Activated naive CD8-positive, alpha-beta T cell treated with anti-CD3 and anti-CD28 coated beads, Interleukin-2, amount 50 U/mL, for 24 hours (primary cell): ENCODE measurements at regions not wholly inside any gene's neighbourhood (a gene's known extent, or its start where the extent isn't known, plus 50 kb on each side); places are given as distances from the start of the nearest gene placed in this dataset.

Experiments used
- ATAC-seq: fragments of 150-1000 bp; cut with Tn5 transposase; one replicate; pipeline ENCODE4 v1.10.0; 2021
- DNase-seq: peaks from one replicate; pipeline ENCODE4 v3.0.0; 2021
- H3K27ac Mint-ChIP-seq: one replicate; pipeline ENCODE4 v1.8.0; 2021; ENCODE audit warnings: mild to moderate bottlenecking, mixed read lengths
- H3K27me3 Mint-ChIP-seq: one replicate; pipeline ENCODE4 v1.8.0; 2021; ENCODE audit warnings: mixed read lengths
- H3K36me3 Mint-ChIP-seq: one replicate; pipeline ENCODE4 v1.8.0; 2021; ENCODE audit warnings: low read depth, mixed read lengths
- H3K4me1 Mint-ChIP-seq: one replicate; pipeline ENCODE4 v1.8.0; 2021; ENCODE audit warnings: mixed read lengths
- H3K4me3 Mint-ChIP-seq: one replicate; pipeline ENCODE4 v1.8.0; 2021; ENCODE audit warnings: mild to moderate bottlenecking, moderate library complexity, mixed read lengths
- H3K9me3 Mint-ChIP-seq: one replicate; pipeline ENCODE4 v1.8.0; 2021; ENCODE audit warnings: mixed read lengths

DNA sequence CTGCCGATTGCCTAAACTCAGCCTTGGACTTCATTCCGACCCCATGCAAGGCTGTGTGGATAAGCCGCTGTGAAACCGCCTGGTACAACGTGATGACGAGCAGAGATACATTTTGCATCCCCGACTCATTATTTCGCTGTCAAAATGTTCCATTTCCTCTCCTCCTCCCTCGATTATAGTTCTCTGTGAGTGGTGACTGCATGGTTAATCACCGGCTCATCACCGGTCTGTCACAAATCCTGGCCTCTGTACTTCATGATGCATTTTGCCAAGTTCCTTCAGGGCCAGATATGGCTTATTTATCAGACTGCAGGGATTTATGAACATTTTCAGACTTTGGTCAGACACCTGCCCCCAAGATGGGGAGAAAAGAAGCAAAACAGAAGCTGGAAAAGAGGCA is 461.6 kb upstream of the DPP6 start:
- no peak overlapping the region for H3K4me3 Mint-ChIP-seq
- no peaks in the 10 kb centered on the region for H3K36me3 Mint-ChIP-seq
- no peaks in the 10 kb centered on the region for H3K4me1 Mint-ChIP-seq
- H3K9me3 Mint-ChIP-seq: peaks cover 3% of the 10 kb centered on the region
- ATAC-seq (no peak), DNase-seq (no peak)
- no peak overlapping the region for H3K27ac Mint-ChIP-seq
- no peaks in the 10 kb centered on the region for H3K27me3 Mint-ChIP-seq

- peaks cover 7% of the 10 kb centered on the region for H3K9me3 Mint-ChIP-seq
- H3K27ac Mint-ChIP-seq: no peak overlapping the region
- DNase-seq (no peak), ATAC-seq (no peak)
- H3K4me3 Mint-ChIP-seq: no peak overlapping the region
- H3K4me1 Mint-ChIP-seq: no peaks in the 10 kb centered on the region
- no peaks in the 10 kb centered on the region for H3K36me3 Mint-ChIP-seq
- no peaks in the 10 kb centered on the region for H3K27me3 Mint-ChIP-seq
Observed at GRCh38 chr7:153607354-153607753, 444.8 kb upstream of the DPP6 start.

GRCh38 chr7:153616711-153617325 is 435.4 kb upstream of the DPP6 start:
- Mint-ChIP-seq H3K36me3 (no peaks in the 10 kb centered on the region), H3K9me3 (peaks cover 12% of the 10 kb centered on the region), H3K27ac (no peak overlapping the region), H3K27me3 (no peaks in the 10 kb centered on the region), H3K4me1 (no peaks in the 10 kb centered on the region), H3K4me3 (no peak overlapping the region)
- no peak for DNase-seq
- no peak for ATAC-seq

GRCh38 chr7:153627323-153627722 is 424.9 kb upstream of the DPP6 start:
- H3K36me3 Mint-ChIP-seq: no peaks in the 10 kb centered on the region
- ATAC-seq: no peak

GRCh38 chr7:153628406-153628805 is 423.8 kb upstream of the DPP6 start:
- no peak for ATAC-seq
- H3K4me1 Mint-ChIP-seq: no peaks in the 10 kb centered on the region
- peaks cover 3% of the 10 kb centered on the region for H3K9me3 Mint-ChIP-seq
- DNase-seq: no peak
- H3K4me3 Mint-ChIP-seq: no peak overlapping the region
- H3K27ac Mint-ChIP-seq: no peak overlapping the region
- H3K27me3 Mint-ChIP-seq: no peaks in the 10 kb centered on the region
- no peaks in the 10 kb centered on the region for H3K36me3 Mint-ChIP-seq

More at GRCh38 chr7:153627323-153627722, 424.9 kb upstream of the DPP6 start:
- Mint-ChIP-seq H3K4me3 (no peak overlapping the region), H3K9me3 (peaks cover 11% of the 10 kb centered on the region), H3K4me1 (no peaks in the 10 kb centered on the region), H3K27ac (no peak overlapping the region), H3K27me3 (no peaks in the 10 kb centered on the region)
- DNase-seq: no peak

DNA sequence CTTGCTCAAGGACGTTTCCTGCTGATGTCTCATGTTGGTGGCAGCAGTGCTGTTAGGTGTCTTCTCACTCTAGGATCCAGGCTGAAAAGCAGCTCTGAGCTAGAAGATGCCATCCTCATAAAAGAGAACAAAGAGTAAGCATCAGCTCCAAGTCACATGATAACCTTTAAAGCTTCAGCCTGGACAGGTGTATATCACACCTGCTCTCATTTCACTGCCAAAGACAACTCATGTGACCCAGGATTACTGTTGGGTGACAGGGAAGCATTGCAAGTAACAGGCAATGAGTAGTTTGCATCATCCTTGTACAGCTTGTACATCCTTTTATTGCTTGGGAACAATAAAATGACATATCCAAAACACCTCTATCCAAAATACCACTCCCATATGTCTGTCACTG is 423.4 kb upstream of the DPP6 start:
- Mint-ChIP-seq H3K9me3 (peaks cover 3% of the 10 kb centered on the region), H3K27ac (no peak overlapping the region), H3K4me1 (no peaks in the 10 kb centered on the region), H3K36me3 (no peaks in the 10 kb centered on the region), H3K27me3 (no peaks in the 10 kb centered on the region), H3K4me3 (no peak overlapping the region)
- ATAC-seq (no peak), DNase-seq (no peak)

DNA sequence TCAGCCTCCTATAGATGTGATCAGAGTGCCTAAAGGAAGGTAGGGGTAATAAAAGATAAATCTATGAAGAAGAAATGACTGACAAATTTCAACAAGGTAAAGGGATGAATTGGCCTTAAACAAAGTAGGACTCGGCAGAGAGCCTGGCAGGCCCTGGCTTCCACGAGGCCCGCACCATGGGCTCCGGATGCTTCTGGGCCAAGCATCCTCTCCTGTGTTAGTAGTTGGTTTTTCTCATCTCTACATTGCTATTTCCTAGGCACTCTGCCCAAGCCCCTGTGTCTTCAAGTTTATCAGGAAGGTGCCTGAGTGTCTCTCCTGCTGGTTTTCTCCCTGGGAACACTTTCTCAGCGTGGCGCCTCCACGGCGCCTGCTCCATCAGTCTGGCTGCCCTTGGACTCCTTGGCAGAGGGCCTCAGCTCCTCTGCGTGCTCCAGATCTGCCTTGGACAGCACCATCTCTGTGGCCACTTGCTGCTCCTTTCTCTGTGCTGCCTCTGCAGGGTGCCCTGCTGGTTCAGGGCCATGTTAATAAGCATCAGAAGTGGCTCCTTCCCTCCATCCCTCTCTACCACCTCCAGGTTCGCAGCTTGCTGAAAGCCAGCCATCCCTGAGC is 413.3 kb upstream of the DPP6 start:
- Mint-ChIP-seq H3K36me3 (no peaks in the 10 kb centered on the region), H3K9me3 (peaks cover 17% of the 10 kb centered on the region), H3K27me3 (no peaks in the 10 kb centered on the region), H3K4me1 (no peaks in the 10 kb centered on the region), H3K4me3 (no peak overlapping the region), H3K27ac (no peak overlapping the region)
- no peak for ATAC-seq
- DNase-seq: no peak

DNA sequence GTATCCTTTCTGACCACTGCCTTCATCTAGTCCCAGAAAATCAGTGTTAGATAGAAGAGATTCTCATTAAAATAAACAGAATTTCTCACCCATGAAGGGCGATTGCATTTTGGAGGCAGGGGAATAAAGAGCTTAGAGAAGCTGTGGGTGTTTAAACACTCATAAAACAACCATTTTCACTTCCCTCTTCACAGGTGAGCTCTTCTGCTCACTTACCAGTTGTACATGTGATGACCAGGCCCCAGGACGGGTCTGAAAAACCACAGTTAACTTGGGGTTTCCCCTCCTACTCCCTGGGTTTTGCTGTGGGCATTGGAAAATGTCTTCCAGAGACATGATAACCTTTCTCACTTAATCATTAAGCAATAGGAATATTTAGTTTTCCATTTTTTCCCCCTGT is 411.6 kb upstream of the DPP6 start:
- Mint-ChIP-seq H3K36me3 (no peaks in the 10 kb centered on the region), H3K4me3 (no peak overlapping the region), H3K4me1 (no peaks in the 10 kb centered on the region), H3K9me3 (peaks cover 29% of the 10 kb centered on the region), H3K27ac (no peak overlapping the region), H3K27me3 (no peaks in the 10 kb centered on the region)
- ATAC-seq: no peak
- DNase-seq: no peak

- no peak overlapping the region for H3K27ac Mint-ChIP-seq
- H3K4me3 Mint-ChIP-seq: no peak overlapping the region
- H3K4me1 Mint-ChIP-seq: no peaks in the 10 kb centered on the region
- H3K36me3 Mint-ChIP-seq: no peaks in the 10 kb centered on the region
- DNase-seq (no peak), ATAC-seq (no peak)
- no peaks in the 10 kb centered on the region for H3K27me3 Mint-ChIP-seq
- peaks cover 32% of the 10 kb centered on the region for H3K9me3 Mint-ChIP-seq
Observed at GRCh38 chr7:153641199-153641598, 411.0 kb upstream of the DPP6 start.

DNA sequence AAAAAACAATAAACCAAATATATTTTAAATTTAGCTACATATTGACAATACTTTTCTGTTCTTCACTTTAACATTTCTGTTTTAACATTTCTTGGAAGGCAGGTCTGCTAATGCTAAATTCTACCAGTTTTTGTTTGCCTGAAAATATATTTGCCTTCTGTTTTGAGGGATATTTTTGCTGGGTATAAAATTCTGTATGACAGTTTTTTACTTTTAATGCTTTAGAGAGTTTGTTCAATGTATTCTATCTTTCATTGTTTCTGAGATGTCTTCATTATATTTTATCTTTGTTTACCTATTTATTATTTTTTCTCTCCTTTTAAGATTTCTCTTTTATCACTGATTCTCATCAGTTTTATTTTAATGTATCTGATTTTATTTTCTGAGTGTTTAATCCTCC is 409.2 kb upstream of the DPP6 start:
- Mint-ChIP-seq H3K27ac (no peak overlapping the region), H3K4me3 (no peak overlapping the region), H3K9me3 (peaks cover 22% of the 10 kb centered on the region), H3K36me3 (no peaks in the 10 kb centered on the region), H3K27me3 (no peaks in the 10 kb centered on the region), H3K4me1 (no peaks in the 10 kb centered on the region)
- DNase-seq (no peak), ATAC-seq (no peak)

DNA sequence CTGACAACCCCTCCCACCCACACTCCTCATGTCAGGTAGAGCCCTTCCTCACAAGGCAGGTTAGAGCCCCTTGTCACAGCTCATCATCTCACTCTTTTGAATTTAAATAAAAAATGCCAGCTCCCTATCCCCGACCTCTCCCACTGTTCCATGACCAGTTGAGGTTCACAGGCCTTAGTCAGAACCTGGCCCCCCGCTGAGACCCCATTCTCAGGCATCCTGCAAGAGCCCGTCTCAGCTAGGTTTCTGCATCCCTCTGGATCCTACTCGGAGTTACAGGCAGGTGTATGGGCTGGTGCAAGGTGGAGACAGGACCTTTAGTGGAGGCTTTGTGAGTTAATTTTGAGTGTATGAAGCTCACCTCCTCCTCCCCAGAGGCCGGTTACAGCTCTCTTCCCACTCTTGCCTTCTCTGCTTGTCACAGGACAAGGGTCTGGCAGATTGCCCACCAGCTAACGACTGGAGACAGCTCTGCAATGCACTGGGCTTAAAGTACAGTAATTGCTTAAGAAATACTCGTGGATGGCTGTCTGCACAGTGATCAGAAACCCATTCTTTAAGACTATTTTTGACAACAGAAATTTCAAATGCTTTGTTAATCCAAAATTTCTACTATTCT is 394.9 kb upstream of the DPP6 start:
- DNase-seq (no peak), ATAC-seq (no peak)
- Mint-ChIP-seq H3K4me3 (no peak overlapping the region), H3K9me3 (peaks cover 5% of the 10 kb centered on the region), H3K4me1 (no peaks in the 10 kb centered on the region), H3K27me3 (no peaks in the 10 kb centered on the region), H3K36me3 (no peaks in the 10 kb centered on the region), H3K27ac (no peak overlapping the region)

- Mint-ChIP-seq H3K27ac (no peak overlapping the region), H3K4me3 (no peak overlapping the region), H3K4me1 (no peaks in the 10 kb centered on the region), H3K9me3 (peaks cover 3% of the 10 kb centered on the region), H3K36me3 (no peaks in the 10 kb centered on the region), H3K27me3 (no peaks in the 10 kb centered on the region)
- DNase-seq (no peak), ATAC-seq (no peak)
Observed at GRCh38 chr7:153675131-153675530, 377.1 kb upstream of the DPP6 start.

GRCh38 chr7:153682628-153683027 is 369.6 kb upstream of the DPP6 start:
- Mint-ChIP-seq H3K9me3 (no peaks in the 10 kb centered on the region), H3K27ac (no peak overlapping the region), H3K36me3 (no peaks in the 10 kb centered on the region), H3K4me3 (no peak overlapping the region), H3K4me1 (no peaks in the 10 kb centered on the region), H3K27me3 (no peaks in the 10 kb centered on the region)
- ATAC-seq (no peak), DNase-seq (no peak)

- Mint-ChIP-seq H3K9me3 (peaks cover 5% of the 10 kb centered on the region), H3K4me3 (no peak overlapping the region), H3K4me1 (no peaks in the 10 kb centered on the region), H3K36me3 (no peaks in the 10 kb centered on the region), H3K27ac (no peak overlapping the region), H3K27me3 (no peaks in the 10 kb centered on the region)
- ATAC-seq (no peak), DNase-seq (no peak)
Observed at GRCh38 chr7:153696242-153696641, 356.0 kb upstream of the DPP6 start.

DNA sequence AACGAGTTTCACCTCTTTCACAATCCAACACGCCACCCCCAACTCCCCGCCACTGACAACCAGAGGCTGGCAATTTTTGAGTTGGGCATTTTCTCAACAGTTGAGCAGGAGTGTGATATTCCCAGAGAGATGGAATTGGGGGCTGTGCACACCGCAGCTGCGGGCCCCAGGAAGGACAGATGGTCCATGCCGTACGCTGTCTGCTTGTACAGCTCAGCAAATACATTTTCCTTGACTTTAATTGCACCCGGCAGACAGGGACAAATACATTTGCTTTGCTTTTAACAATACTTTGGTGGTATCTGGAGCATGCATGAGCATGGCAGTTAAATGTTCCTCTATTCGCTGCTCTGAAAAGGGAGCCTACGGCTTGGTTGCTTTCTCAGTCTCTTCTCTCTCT is 354.2 kb upstream of the DPP6 start:
- no peak for ATAC-seq
- Mint-ChIP-seq H3K36me3 (no peaks in the 10 kb centered on the region), H3K27me3 (no peaks in the 10 kb centered on the region)

More for the DNA sequence above, 354.2 kb upstream of the DPP6 start:
- DNase-seq: no peak
- no peaks in the 10 kb centered on the region for H3K4me1 Mint-ChIP-seq
- no peak overlapping the region for H3K4me3 Mint-ChIP-seq
- H3K9me3 Mint-ChIP-seq: peaks cover 10% of the 10 kb centered on the region
- H3K27ac Mint-ChIP-seq: no peak overlapping the region
